Osteoblast (primary cell): ENCODE measurements at regions not wholly inside any gene's neighbourhood (a gene's known extent, or its start where the extent isn't known, plus 50 kb on each side); places are given as distances from the start of the nearest gene placed in this dataset.
A peak's percentile ranks its signal among the peaks of the same experiment; 100 is the strongest.

Experiments used
- DNase-seq: peaks from one replicate; pipeline ENCODE4 v3.0.0; 2011; ENCODE audit warnings: low spot score, mixed read lengths; ENCODE audit not compliant: insufficient read length; ENCODE audit errors: missing footprints
- H2AFZ ChIP-seq: 2 replicates; pipeline ENCODE4 v1.6.0; 2011; ENCODE audit warnings: mild to moderate bottlenecking, low read length
- H3K27ac ChIP-seq: 2 replicates; pipeline ENCODE4 v1.5.1; 2011; ENCODE audit warnings: mild to moderate bottlenecking, low read depth, low read length, moderate library complexity
- H3K27me3 ChIP-seq: 2 replicates; pipeline ENCODE4 v1.6.0; 2012; ENCODE audit warnings: mild to moderate bottlenecking, control low read depth, inconsistent platforms, low read length, moderate library complexity; ENCODE audit not compliant: insufficient read depth
- H3K36me3 ChIP-seq: 2 replicates; pipeline ENCODE4 v1.5.1; 2011; ENCODE audit warnings: mild to moderate bottlenecking, low read length, control low read depth, moderate library complexity; ENCODE audit not compliant: insufficient read depth
- H3K4me1 ChIP-seq: 2 replicates; pipeline ENCODE4 v1.5.1; 2011; ENCODE audit warnings: mild to moderate bottlenecking, low read length, control low read depth, moderate library complexity; ENCODE audit not compliant: insufficient read depth
- H3K4me2 ChIP-seq: 2 replicates; pipeline ENCODE4 v1.6.0; 2011; ENCODE audit warnings: mild to moderate bottlenecking, low read length; ENCODE audit not compliant: insufficient read depth
- H3K4me3 ChIP-seq: fragments of 200-600 bp; sonication (generic); 3 replicates; pipeline ENCODE4 v1.5.1; 2012; ENCODE audit warnings: mild to moderate bottlenecking, low read length, inconsistent platforms; ENCODE audit not compliant: insufficient read depth
- H3K79me2 ChIP-seq: 2 replicates; pipeline ENCODE4 v1.6.0; 2012; ENCODE audit warnings: mild to moderate bottlenecking, low read length, control low read depth, inconsistent platforms; ENCODE audit not compliant: insufficient read depth
- H3K9me3 ChIP-seq: 2 replicates; pipeline ENCODE4 v1.5.1; 2011; ENCODE audit warnings: low read depth, low read length, control low read depth
- H4K20me1 ChIP-seq: 2 replicates; pipeline ENCODE4 v1.6.0; 2012; ENCODE audit warnings: mild to moderate bottlenecking, low read length, control low read depth; ENCODE audit not compliant: insufficient read depth
- TF ChIP-seq, protein P1 (sequence below): IDR thresholded peaks from 2 replicates; pipeline ENCODE4 v1.5.1; 2011; ENCODE audit warnings: mild to moderate bottlenecking, low read depth, low read length, moderate library complexity; ENCODE audit errors: extremely low read depth

DNA sequence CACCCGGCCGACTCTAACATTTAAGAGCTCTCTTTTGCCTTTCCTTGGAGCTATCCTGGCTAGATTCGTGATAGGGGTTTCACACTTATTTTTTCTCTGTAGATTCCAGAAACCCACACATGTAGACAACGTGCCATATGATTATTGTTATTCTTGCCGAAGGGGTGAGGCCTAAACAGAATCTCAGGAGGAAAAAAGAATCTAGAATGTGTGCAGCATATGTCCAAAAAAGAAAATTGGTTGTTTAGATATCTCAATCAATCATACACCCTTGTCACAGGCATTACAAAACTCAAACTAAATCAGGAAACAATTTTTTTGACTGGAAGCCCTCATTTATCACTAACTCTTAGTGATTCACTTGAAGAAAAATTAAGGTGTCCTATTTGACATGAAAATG, 66.9 kb upstream of the TGM3 start:
- no peak for DNase-seq
- H3K79me2 ChIP-seq, result no peaks in the 10 kb centered on the region
- TF ChIP-seq, protein P1, sequence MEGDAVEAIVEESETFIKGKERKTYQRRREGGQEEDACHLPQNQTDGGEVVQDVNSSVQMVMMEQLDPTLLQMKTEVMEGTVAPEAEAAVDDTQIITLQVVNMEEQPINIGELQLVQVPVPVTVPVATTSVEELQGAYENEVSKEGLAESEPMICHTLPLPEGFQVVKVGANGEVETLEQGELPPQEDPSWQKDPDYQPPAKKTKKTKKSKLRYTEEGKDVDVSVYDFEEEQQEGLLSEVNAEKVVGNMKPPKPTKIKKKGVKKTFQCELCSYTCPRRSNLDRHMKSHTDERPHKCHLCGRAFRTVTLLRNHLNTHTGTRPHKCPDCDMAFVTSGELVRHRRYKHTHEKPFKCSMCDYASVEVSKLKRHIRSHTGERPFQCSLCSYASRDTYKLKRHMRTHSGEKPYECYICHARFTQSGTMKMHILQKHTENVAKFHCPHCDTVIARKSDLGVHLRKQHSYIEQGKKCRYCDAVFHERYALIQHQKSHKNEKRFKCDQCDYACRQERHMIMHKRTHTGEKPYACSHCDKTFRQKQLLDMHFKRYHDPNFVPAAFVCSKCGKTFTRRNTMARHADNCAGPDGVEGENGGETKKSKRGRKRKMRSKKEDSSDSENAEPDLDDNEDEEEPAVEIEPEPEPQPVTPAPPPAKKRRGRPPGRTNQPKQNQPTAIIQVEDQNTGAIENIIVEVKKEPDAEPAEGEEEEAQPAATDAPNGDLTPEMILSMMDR, result no peak

DNA sequence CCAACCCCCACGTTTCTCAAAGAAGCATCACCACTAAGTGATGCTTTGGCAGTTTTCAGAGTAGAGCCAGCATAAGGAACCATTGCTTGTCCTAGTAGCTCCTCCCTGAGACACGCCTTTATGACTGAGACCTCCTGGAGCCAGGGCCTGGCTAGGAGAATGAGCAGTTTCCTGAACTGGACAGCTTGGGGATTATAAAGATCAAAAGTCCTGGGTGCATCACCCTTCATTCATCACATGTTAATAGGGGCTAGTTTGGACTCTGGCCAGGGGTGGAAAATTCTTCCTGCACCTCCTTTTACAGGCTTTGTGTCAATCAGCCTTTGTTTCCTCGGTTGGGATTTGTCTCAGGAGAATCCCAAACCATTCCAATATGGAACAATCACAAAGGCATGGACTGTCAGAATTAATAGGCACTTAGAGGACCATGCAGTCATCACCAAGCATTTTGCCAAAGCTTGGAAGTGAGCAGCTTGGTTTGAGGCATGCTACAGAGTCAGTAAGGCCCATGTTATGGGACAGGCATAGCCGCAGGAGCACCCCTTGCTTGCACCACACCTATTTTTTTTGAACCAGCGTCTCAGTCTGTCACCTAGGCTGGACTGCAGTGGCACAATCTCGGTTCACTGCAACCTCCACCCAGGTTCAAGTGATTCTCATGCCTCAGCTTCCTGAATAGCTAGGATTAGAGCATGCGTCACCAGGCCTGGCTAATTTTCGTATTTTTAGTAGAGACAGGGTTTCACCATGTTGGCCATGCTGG, 64.9 kb upstream of the TGM3 start:
- Histone ChIP-seq H3K79me2 (no peaks in the 10 kb centered on the region), H3K27me3 (no peaks in the 10 kb centered on the region), H3K4me2 (no peak overlapping the region), H4K20me1 (no peaks in the 10 kb centered on the region), H2AFZ (no peak overlapping the region), H3K4me3 (no peak overlapping the region), H3K36me3 (no peaks in the 10 kb centered on the region), H3K4me1 (peaks cover 6% of the 10 kb centered on the region), H3K9me3 (no peaks in the 10 kb centered on the region), H3K27ac (peak overlapping the region; percentile 22)
- TF ChIP-seq, protein P1, result no peak
- peak; percentile 21 for DNase-seq

More for the DNA sequence above, 66.9 kb upstream of the TGM3 start:
- H4K20me1 ChIP-seq, result no peaks in the 10 kb centered on the region
- H3K36me3 ChIP-seq, result no peaks in the 10 kb centered on the region
- H2AFZ ChIP-seq, result no peak overlapping the region
- no peak overlapping the region for H3K4me2 ChIP-seq
- no peak overlapping the region for H3K4me3 ChIP-seq
- H3K4me1 ChIP-seq, result peaks cover 6% of the 10 kb centered on the region
- H3K27ac ChIP-seq, result no peak overlapping the region
- H3K9me3 ChIP-seq, result no peaks in the 10 kb centered on the region
- H3K27me3 ChIP-seq, result no peaks in the 10 kb centered on the region

DNA sequence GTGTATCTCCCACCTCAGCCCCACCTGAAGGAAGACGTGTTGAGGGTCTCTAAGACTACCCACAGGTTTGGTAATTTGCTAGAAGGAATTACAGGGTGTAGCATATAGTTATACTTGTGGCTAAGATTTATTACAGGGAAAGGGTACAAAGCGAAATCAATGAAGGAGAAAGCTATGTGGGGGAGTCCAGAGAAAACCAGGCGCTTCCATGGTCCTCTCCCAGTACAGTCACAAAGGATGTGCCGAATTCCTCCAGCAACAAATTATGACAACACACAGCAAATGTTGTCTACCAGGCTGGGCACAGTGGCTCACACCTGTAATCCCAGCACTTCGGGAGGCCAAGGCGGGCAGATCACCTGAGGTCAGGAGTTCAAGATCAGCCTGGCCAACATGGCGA, 64.1 kb upstream of the TGM3 start:
- TF ChIP-seq, protein P1, result no peak
- peaks cover 11% of the 10 kb centered on the region for H3K4me1 ChIP-seq
- no peaks in the 10 kb centered on the region for H3K9me3 ChIP-seq
- H3K36me3 ChIP-seq, result no peaks in the 10 kb centered on the region
- H3K4me2 ChIP-seq, result no peak overlapping the region
- no peak overlapping the region for H2AFZ ChIP-seq
- H3K79me2 ChIP-seq, result no peaks in the 10 kb centered on the region
- no peaks in the 10 kb centered on the region for H3K27me3 ChIP-seq
- no peak for DNase-seq
- H3K27ac ChIP-seq, result no peak overlapping the region
- H4K20me1 ChIP-seq, result no peaks in the 10 kb centered on the region
- no peak overlapping the region for H3K4me3 ChIP-seq

DNA sequence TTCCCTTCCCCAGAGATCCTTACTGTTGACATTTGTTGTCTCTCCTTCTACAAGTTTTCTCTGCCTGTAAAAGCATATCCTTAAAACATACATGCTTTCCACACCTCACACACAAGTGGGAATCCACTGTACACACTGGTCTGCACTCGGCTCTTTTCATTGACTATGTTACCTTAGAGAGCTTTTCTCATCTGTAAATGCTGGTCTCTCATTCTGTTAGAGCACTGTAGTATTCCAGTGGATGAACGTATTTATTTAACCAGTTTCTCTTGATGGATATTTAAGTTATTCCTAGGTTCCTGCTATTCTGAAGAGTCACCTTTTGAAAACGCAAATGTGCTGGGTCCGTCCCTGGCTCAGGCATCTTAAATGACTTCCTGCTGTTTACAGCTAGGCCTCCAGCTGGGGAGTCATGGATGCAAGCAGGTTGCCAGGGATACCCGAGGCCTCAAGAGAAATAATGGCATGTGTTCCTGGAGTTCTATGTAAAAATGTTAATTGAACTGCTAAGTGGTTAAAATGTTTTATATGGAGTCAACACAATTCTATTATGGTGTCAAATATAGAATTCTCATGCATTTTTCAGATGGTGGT, 61.1 kb upstream of the TGM3 start:
- TF ChIP-seq, protein P1, result no peak

More for the DNA sequence above, 61.1 kb upstream of the TGM3 start:
- H3K79me2 ChIP-seq, result no peaks in the 10 kb centered on the region
- H3K27me3 ChIP-seq, result no peaks in the 10 kb centered on the region
- H3K4me1 ChIP-seq, result peaks cover 21% of the 10 kb centered on the region
- no peak overlapping the region for H3K27ac ChIP-seq
- H3K4me3 ChIP-seq, result no peak overlapping the region
- H3K9me3 ChIP-seq, result no peaks in the 10 kb centered on the region
- H3K4me2 ChIP-seq, result no peak overlapping the region
- H3K36me3 ChIP-seq, result no peaks in the 10 kb centered on the region
- no peak for DNase-seq
- no peak overlapping the region for H2AFZ ChIP-seq
- no peaks in the 10 kb centered on the region for H4K20me1 ChIP-seq
